ENCODE measurements at regions not wholly inside any gene's neighbourhood (a gene's known extent, or its start where the extent isn't known, plus 50 kb on each side); places are given as distances from the start of the nearest gene placed in this dataset.
A peak's percentile ranks its signal among the peaks of the same experiment; 100 is the strongest.
"Not testable (repeated sequence)": the region's sequence is repeated elsewhere in the genome, so short reads cannot be mapped to it uniquely, and the experiment has no call there.

- Histone ChIP-seq H3K36me3 (ENCODE audit: control insufficient read depth, insufficient read depth, low read length) (no peaks in the 10 kb centered on the region), H3K27me3 (ENCODE audit: control insufficient read depth, insufficient read depth, low read length) (no peaks in the 10 kb centered on the region), H3K4me3 (ENCODE audit: low read depth, low read length) (no peak overlapping the region)
- DNase-seq (ENCODE audit: low read depth) (no peak), FAIRE-seq (no peak)
- TF ChIP-seq CTCF (IDR thresholded peaks at IDR 0.05; ENCODE audit: insufficient read depth, low read length, severe bottlenecking): no peak
Measured at GRCh38 chr14:56998728-56999127, 188.4 kb upstream of the OTX2 start.

- TF ChIP-seq CTCF (IDR thresholded peaks at IDR 0.05; ENCODE audit: insufficient read depth, low read length, severe bottlenecking): no peak
- DNase-seq (ENCODE audit: low read depth): peak; percentile 57
- H3K36me3 ChIP-seq (ENCODE audit: control insufficient read depth, insufficient read depth, low read length): no peaks in the 10 kb centered on the region
- FAIRE-seq: no peak
- no peaks in the 10 kb centered on the region for H3K27me3 ChIP-seq (ENCODE audit: control insufficient read depth, insufficient read depth, low read length)
- H3K4me3 ChIP-seq (ENCODE audit: low read depth, low read length): no peak overlapping the region
Measured at GRCh38 chr14:56996721-56997399, 186.6 kb upstream of the OTX2 start.

- FAIRE-seq: no peak
Measured at GRCh38 chr14:56995010-56995409, 184.7 kb upstream of the OTX2 start.

GRCh38 chr14:56992332-56992820 is 182.1 kb upstream of the OTX2 start:
- FAIRE-seq (no peak), DNase-seq (ENCODE audit: low read depth) (no peak)
- no peak for TF ChIP-seq CTCF (IDR thresholded peaks at IDR 0.05; ENCODE audit: insufficient read depth, low read length, severe bottlenecking)
- no peaks in the 10 kb centered on the region for H3K27me3 ChIP-seq (ENCODE audit: control insufficient read depth, insufficient read depth, low read length)
- no peaks in the 10 kb centered on the region for H3K36me3 ChIP-seq (ENCODE audit: control insufficient read depth, insufficient read depth, low read length)
- no peak overlapping the region for H3K4me3 ChIP-seq (ENCODE audit: low read depth, low read length)

More at GRCh38 chr14:56995010-56995409, 184.7 kb upstream of the OTX2 start:
- Histone ChIP-seq H3K36me3 (ENCODE audit: control insufficient read depth, insufficient read depth, low read length) (no peaks in the 10 kb centered on the region), H3K4me3 (ENCODE audit: low read depth, low read length) (no peak overlapping the region), H3K27me3 (ENCODE audit: control insufficient read depth, insufficient read depth, low read length) (no peaks in the 10 kb centered on the region)
- peak; percentile 28 for DNase-seq (ENCODE audit: low read depth)
- TF ChIP-seq CTCF (IDR thresholded peaks at IDR 0.05; ENCODE audit: insufficient read depth, low read length, severe bottlenecking): no peak

GRCh38 chr14:56990991-56991627 is 180.8 kb upstream of the OTX2 start:
- not testable (repeated sequence) for FAIRE-seq; H3K4me3 ChIP-seq (ENCODE audit: low read depth, low read length); H3K27me3 ChIP-seq (ENCODE audit: control insufficient read depth, insufficient read depth, low read length); H3K36me3 ChIP-seq (ENCODE audit: control insufficient read depth, insufficient read depth, low read length); DNase-seq (ENCODE audit: low read depth)

GRCh38 chr14:56989359-56989758 is 179.1 kb upstream of the OTX2 start:
- DNase-seq (ENCODE audit: low read depth) (no peak), FAIRE-seq (no peak)
- no peaks in the 10 kb centered on the region for H3K27me3 ChIP-seq (ENCODE audit: control insufficient read depth, insufficient read depth, low read length)
- H3K4me3 ChIP-seq (ENCODE audit: low read depth, low read length): no peak overlapping the region
- TF ChIP-seq CTCF (IDR thresholded peaks at IDR 0.05; ENCODE audit: insufficient read depth, low read length, severe bottlenecking): no peak
- H3K36me3 ChIP-seq (ENCODE audit: control insufficient read depth, insufficient read depth, low read length): no peaks in the 10 kb centered on the region
